NT2/D1 (cell line): ENCODE measurements at regions not wholly inside any gene's neighbourhood (a gene's known extent, or its start where the extent isn't known, plus 50 kb on each side); places are given as distances from the start of the nearest gene placed in this dataset.
A peak's percentile ranks its signal among the peaks of the same experiment; 100 is the strongest.

Experiments
- DNase-seq: peaks from one replicate; pipeline ENCODE4 v3.0.0-alpha.2; 2011; ENCODE audit warnings: low read depth, low spot score
- H3K27me3 ChIP-seq: 2 replicates; pipeline ENCODE4 v1.6.0; 2011; ENCODE audit warnings: mild to moderate bottlenecking; ENCODE audit not compliant: insufficient read length, insufficient read depth
- H3K36me3 ChIP-seq: 2 replicates; pipeline ENCODE4 v1.6.1; 2011; ENCODE audit warnings: mild to moderate bottlenecking, low read length, mixed read lengths; ENCODE audit not compliant: insufficient read depth, insufficient read length
- H3K4me1 ChIP-seq: 2 replicates; pipeline ENCODE4 v1.5.1; 2011; ENCODE audit not compliant: insufficient read depth, insufficient read length
- H3K4me3 ChIP-seq: 2 replicates; pipeline ENCODE4 v1.5.1; 2011; ENCODE audit warnings: low read depth; ENCODE audit not compliant: insufficient read length
- H3K9ac ChIP-seq: 2 replicates; pipeline ENCODE4 v1.6.0; 2011; ENCODE audit warnings: low read depth; ENCODE audit not compliant: insufficient read length
- H3K9me3 ChIP-seq: 2 replicates; pipeline ENCODE4 v1.5.1; 2011; ENCODE audit warnings: mild to moderate bottlenecking, low read length; ENCODE audit not compliant: insufficient read depth
- SUZ12 ChIP-seq: IDR thresholded peaks from 2 replicates; pipeline ENCODE4 v1.6.1; 2011; ENCODE audit not compliant: insufficient read length, insufficient read depth; ENCODE audit errors: extremely low read depth
- YY1 ChIP-seq: IDR thresholded peaks from 2 replicates; pipeline ENCODE4 v1.6.1; 2011; ENCODE audit not compliant: insufficient read length, insufficient read depth
- ZNF274 ChIP-seq: IDR thresholded peaks from 2 replicates; pipeline ENCODE4 v1.6.1; 2011; ENCODE audit warnings: mild to moderate bottlenecking, low read depth, low read length

- no peaks in the 10 kb centered on the region for H3K4me1 ChIP-seq
- H3K9ac ChIP-seq, result no peak overlapping the region
- no peaks in the 10 kb centered on the region for H3K27me3 ChIP-seq
- DNase-seq, result no peak
- H3K9me3 ChIP-seq, result no peaks in the 10 kb centered on the region
- no peaks in the 10 kb centered on the region for H3K36me3 ChIP-seq
- H3K4me3 ChIP-seq, result no peak overlapping the region
- TF ChIP-seq SUZ12, result no peak
- no peak for TF ChIP-seq ZNF274
- TF ChIP-seq YY1, result no peak
These were observed 105.2 kb upstream of the DCBLD2 start for GRCh38 chr3:99006686-99007085.

GRCh38 chr3:98999675-99000074, 98.2 kb upstream of the DCBLD2 start:
- Histone ChIP-seq H3K9me3 (no peaks in the 10 kb centered on the region), H3K4me1 (no peaks in the 10 kb centered on the region), H3K27me3 (no peaks in the 10 kb centered on the region), H3K36me3 (no peaks in the 10 kb centered on the region), H3K4me3 (no peak overlapping the region), H3K9ac (no peak overlapping the region)
- TF ChIP-seq YY1 (no peak), SUZ12 (no peak)
- no peak for DNase-seq

DNA sequence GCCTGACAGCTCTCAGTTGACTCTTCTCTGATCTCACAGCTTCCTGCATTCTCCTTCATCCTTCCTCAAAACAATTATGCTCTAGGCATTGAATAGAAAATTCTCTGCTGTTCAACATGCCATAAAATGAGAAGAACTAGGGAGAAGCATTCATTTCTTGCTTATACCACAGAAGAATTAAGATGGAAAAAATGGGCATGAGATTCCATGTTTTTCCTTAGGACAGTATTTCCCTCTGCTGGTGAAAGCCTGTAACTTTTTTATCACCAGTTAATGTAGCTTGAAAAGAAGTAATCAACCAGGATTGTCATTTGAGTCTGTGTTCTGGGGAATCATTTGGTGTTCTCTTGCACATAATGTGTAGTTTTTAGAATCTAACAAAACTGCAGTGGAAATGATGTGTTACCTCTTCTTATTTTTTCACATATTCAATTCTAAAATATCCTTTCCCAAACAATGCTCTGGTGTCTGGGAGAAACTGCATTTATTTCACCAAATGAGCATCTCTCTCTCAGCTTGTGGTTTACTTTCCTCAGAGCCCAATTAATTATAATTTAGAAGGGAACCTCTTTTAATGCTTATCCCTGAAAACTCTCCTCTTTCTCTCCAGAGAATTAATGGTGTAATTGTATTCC, 92.8 kb upstream of the DCBLD2 start:
- no peak for TF ChIP-seq SUZ12
- TF ChIP-seq YY1, result no peak
- no peak for TF ChIP-seq ZNF274
- Histone ChIP-seq H3K4me1 (no peaks in the 10 kb centered on the region), H3K9me3 (no peaks in the 10 kb centered on the region), H3K4me3 (no peak overlapping the region), H3K9ac (no peak overlapping the region), H3K36me3 (no peaks in the 10 kb centered on the region), H3K27me3 (no peaks in the 10 kb centered on the region)
- DNase-seq, result peak; percentile 18

- no peak for DNase-seq
These were observed 89.9 kb upstream of the DCBLD2 start for GRCh38 chr3:98991393-98991792.

GRCh38 chr3:98990657-98991056, 89.2 kb upstream of the DCBLD2 start:
- no peak for TF ChIP-seq SUZ12
- no peak for TF ChIP-seq ZNF274
- TF ChIP-seq YY1, result no peak
- Histone ChIP-seq H3K27me3 (no peaks in the 10 kb centered on the region), H3K4me1 (no peaks in the 10 kb centered on the region), H3K4me3 (no peak overlapping the region), H3K9me3 (no peaks in the 10 kb centered on the region), H3K36me3 (no peaks in the 10 kb centered on the region), H3K9ac (no peak overlapping the region)
- DNase-seq, result no peak

More at GRCh38 chr3:98991393-98991792, 89.9 kb upstream of the DCBLD2 start:
- Histone ChIP-seq H3K4me3 (no peak overlapping the region), H3K36me3 (no peaks in the 10 kb centered on the region), H3K4me1 (no peaks in the 10 kb centered on the region), H3K27me3 (no peaks in the 10 kb centered on the region), H3K9ac (no peak overlapping the region), H3K9me3 (no peaks in the 10 kb centered on the region)
- TF ChIP-seq SUZ12 (no peak), ZNF274 (no peak)

- TF ChIP-seq YY1 (no peak), ZNF274 (no peak), SUZ12 (no peak)
- H3K9ac ChIP-seq, result no peak overlapping the region
- no peaks in the 10 kb centered on the region for H3K4me1 ChIP-seq
- DNase-seq, result peak; percentile 73
- H3K27me3 ChIP-seq, result no peaks in the 10 kb centered on the region
- H3K36me3 ChIP-seq, result no peaks in the 10 kb centered on the region
- no peak overlapping the region for H3K4me3 ChIP-seq
- no peaks in the 10 kb centered on the region for H3K9me3 ChIP-seq
These were observed 84.6 kb upstream of the DCBLD2 start for GRCh38 chr3:98986073-98986472.

GRCh38 chr3:98985431-98985830, 83.9 kb upstream of the DCBLD2 start:
- Histone ChIP-seq H3K4me3 (no peak overlapping the region), H3K27me3 (no peaks in the 10 kb centered on the region), H3K9me3 (no peaks in the 10 kb centered on the region), H3K36me3 (no peaks in the 10 kb centered on the region), H3K4me1 (no peaks in the 10 kb centered on the region), H3K9ac (no peak overlapping the region)
- DNase-seq, result no peak
- TF ChIP-seq YY1, result no peak
- no peak for TF ChIP-seq SUZ12
- TF ChIP-seq ZNF274, result no peak
